Prostate gland (tissue), 2 donors: ENCODE measurements at regions not wholly inside any gene's neighbourhood (a gene's known extent, or its start where the extent isn't known, plus 50 kb on each side); places are given as distances from the start of the nearest gene placed in this dataset.

Experiments
- CTCF ChIP-seq, 4 experiments: fragments of 200-600 bp in 2 of 4; fragments of 450-650 bp in 2 of 4; sonication (generic) in 2 of 4; IDR thresholded peaks; 1 replicate in 3 of 4; 2 replicates in 1 of 4; pipeline ENCODE4 v1.5.1; 2016 to 2019; ENCODE audit warnings: antibody characterized with exemption in 4 of 4, mild to moderate bottlenecking in 2 of 4, moderate library complexity in 2 of 4
- POLR2A ChIP-seq: fragments of 450-650 bp; IDR thresholded peaks from one replicate; pipeline ENCODE4 v1.6.1; 2016; ENCODE audit warnings: antibody characterized with exemption, mild to moderate bottlenecking
- POLR2AphosphoS5 ChIP-seq: sonication (generic); formaldehyde crosslinking; IDR thresholded peaks from one replicate; pipeline ENCODE4 v1.6.1; 2017; ENCODE audit warnings: antibody characterized with exemption

- TF ChIP-seq CTCF (IDR thresholded peaks at IDR 0.05) (no peak), POLR2AphosphoS5 (no peak), POLR2A (no peak)
Observed at GRCh38 chr1:209319057-209319432, 264.5 kb upstream of the CAMK1G start.
